IPS-20b (cell line): ENCODE measurements at regions not wholly inside any gene's neighbourhood (a gene's known extent, or its start where the extent isn't known, plus 50 kb on each side); places are given as distances from the start of the nearest gene placed in this dataset.

ENCODE experiments used
- H3K27ac ChIP-seq: one replicate; pipeline ENCODE4 v1.5.1; 2013; ENCODE audit warnings: low read length
- H3K27me3 ChIP-seq: 2 replicates; pipeline ENCODE4 v1.6.1; 2013; ENCODE audit warnings: mild to moderate bottlenecking, low read length, inconsistent platforms; ENCODE audit not compliant: insufficient read depth
- H3K36me3 ChIP-seq: 2 replicates; pipeline ENCODE4 v1.6.1; 2013; ENCODE audit warnings: low read depth, mild to moderate bottlenecking, inconsistent platforms, low read length, moderate library complexity; ENCODE audit not compliant: insufficient read depth
- H3K4me1 ChIP-seq: 2 replicates; pipeline ENCODE4 v1.6.1; 2013; ENCODE audit warnings: mild to moderate bottlenecking, control low read depth, inconsistent platforms, low read length, moderate library complexity; ENCODE audit not compliant: insufficient read depth
- H3K4me3 ChIP-seq: 2 replicates; pipeline ENCODE4 v1.5.1; 2013; ENCODE audit warnings: mild to moderate bottlenecking, low read length, inconsistent platforms
- H3K9ac ChIP-seq: 2 replicates; pipeline ENCODE4 v1.6.1; 2013; ENCODE audit warnings: low read depth, mild to moderate bottlenecking, inconsistent platforms, low read length, moderate library complexity
- H3K9me3 ChIP-seq: 2 replicates; pipeline ENCODE4 v1.6.1; 2013; ENCODE audit warnings: mild to moderate bottlenecking, low read depth, low read length, inconsistent platforms; ENCODE audit not compliant: insufficient read depth

DNA sequence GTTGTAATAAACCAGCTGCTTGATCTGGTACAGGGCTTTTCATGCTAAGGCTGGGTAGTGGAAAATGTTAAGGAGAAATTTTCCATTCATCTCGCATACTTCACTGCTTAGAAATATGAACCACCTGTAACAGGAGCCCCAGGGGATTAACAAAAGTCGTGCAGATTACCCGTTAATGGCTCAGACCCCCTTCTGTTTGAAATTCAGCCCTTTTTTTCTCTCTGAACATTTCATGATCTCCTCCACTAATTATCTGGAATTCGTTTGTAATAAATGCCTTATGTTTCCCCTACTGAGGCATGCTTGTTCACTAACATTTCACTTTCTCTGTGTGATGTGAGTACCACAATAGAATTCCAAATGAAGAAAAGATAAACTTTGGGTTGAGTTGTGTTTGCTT is 336.4 kb upstream of the HSF2 start:
- peaks cover 11% of the 10 kb centered on the region; the same call in 1 of the 2 replicates for H3K4me1 ChIP-seq
- no peaks in the 10 kb centered on the region for H3K27me3 ChIP-seq
- H3K27ac ChIP-seq = no peak overlapping the region
- H3K4me3 ChIP-seq = peak overlapping the region; percentile 40; the same call in 1 of the 2 replicates
- H3K9me3 ChIP-seq = no peaks in the 10 kb centered on the region
- no peak overlapping the region for H3K9ac ChIP-seq
- H3K36me3 ChIP-seq = no peaks in the 10 kb centered on the region

DNA sequence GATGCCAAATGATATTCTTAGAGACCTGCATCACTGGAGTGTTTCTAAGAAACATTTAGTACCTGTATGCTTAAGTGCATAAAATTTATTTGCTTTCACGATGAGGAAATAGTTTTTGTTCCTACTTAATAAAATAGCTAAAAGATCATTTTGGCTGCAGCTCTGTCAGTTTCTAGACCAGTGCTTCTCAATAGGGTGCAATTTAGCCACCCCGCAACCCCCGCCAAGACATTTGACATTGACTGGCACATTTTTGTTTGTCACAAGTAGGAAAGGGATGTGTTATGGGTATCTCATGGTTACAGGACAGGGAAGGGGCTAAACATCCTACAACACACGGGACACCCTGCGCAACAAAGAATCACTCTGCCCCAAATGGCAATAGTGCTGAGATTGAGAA is 335.7 kb upstream of the HSF2 start:
- Histone ChIP-seq H3K27me3 (no peaks in the 10 kb centered on the region), H3K27ac (no peak overlapping the region), H3K4me3 (no peak overlapping the region), H3K9me3 (no peaks in the 10 kb centered on the region), H3K9ac (no peak overlapping the region), H3K36me3 (no peaks in the 10 kb centered on the region), H3K4me1 (peaks cover 11% of the 10 kb centered on the region; the same call in 1 of the 2 replicates)

DNA sequence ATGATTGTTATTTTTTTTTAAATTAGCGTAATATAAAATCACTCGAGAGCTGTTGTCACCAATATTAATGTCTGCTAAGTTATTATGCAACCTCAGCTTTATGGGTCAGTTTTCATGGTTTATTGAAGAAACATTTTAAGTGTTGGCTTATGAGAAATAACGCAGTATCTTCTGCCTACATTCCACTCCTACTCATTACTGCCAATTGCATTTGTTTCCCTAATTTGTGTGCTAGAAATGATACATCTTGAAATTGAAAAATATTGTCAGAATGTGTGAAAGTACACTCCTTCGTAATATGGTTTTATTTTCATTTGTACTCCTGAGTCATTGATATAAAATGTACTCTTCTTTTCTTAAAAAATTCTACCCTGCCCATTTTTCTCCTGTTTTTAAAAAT is 333.3 kb upstream of the HSF2 start:
- H3K9me3 ChIP-seq = no peaks in the 10 kb centered on the region
- H3K36me3 ChIP-seq = no peaks in the 10 kb centered on the region
- H3K27me3 ChIP-seq = no peaks in the 10 kb centered on the region
- peaks cover 11% of the 10 kb centered on the region; the same call in 1 of the 2 replicates for H3K4me1 ChIP-seq
- no peak overlapping the region for H3K27ac ChIP-seq
- H3K4me3 ChIP-seq = no peak overlapping the region
- H3K9ac ChIP-seq = no peak overlapping the region

DNA sequence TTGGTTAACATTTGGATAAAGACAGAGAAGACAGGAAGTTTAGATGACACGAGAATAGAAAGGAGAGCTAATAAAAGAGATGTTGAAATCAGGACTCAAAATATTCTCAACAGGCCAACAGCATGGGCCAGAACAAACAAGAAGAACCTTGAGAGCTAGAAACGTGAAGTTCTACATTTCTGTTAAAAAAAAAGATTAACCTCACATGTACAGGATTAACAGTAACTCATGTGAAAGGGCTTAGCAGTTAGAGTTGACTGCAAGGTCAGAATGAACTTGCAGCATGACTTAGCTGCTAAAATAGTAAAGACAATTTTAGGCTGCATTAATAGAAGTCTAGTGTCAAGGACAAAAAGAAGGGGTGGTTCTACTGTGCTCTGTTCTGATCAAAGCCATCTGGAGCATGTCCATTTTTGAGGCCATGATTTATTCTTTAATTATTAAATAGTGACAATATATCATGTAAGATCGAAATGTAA is 331.1 kb upstream of the HSF2 start:
- H3K36me3 ChIP-seq = no peaks in the 10 kb centered on the region
- no peak overlapping the region for H3K27ac ChIP-seq
- H3K4me3 ChIP-seq = no peak overlapping the region
- H3K4me1 ChIP-seq = peaks cover 6% of the 10 kb centered on the region; the same call in 1 of the 2 replicates
- no peaks in the 10 kb centered on the region for H3K9me3 ChIP-seq
- no peaks in the 10 kb centered on the region for H3K27me3 ChIP-seq
- H3K9ac ChIP-seq = no peak overlapping the region

DNA sequence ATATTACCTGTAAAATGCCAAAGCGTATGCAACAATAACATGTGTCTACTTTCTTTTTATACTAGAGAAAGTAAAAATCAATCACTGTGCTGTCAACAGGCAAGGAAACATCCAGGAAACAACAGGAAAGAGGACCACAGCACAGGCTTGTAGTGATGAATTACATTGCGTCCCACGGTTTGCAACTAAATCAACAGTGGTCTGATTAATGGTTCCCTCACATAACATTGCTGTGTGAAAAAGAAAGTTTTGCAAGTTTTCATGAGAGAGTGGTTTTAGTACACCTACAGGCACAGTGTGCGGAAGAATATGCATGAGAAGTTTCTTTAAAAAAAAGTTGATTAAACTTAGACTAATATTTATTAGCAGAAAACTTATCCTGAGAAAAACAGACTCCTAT is 329.5 kb upstream of the HSF2 start:
- no peaks in the 10 kb centered on the region for H3K36me3 ChIP-seq
- no peak overlapping the region for H3K4me3 ChIP-seq
- H3K27ac ChIP-seq = no peak overlapping the region
- no peaks in the 10 kb centered on the region for H3K9me3 ChIP-seq
- H3K9ac ChIP-seq = no peak overlapping the region
- no peaks in the 10 kb centered on the region for H3K4me1 ChIP-seq
- H3K27me3 ChIP-seq = no peaks in the 10 kb centered on the region

DNA sequence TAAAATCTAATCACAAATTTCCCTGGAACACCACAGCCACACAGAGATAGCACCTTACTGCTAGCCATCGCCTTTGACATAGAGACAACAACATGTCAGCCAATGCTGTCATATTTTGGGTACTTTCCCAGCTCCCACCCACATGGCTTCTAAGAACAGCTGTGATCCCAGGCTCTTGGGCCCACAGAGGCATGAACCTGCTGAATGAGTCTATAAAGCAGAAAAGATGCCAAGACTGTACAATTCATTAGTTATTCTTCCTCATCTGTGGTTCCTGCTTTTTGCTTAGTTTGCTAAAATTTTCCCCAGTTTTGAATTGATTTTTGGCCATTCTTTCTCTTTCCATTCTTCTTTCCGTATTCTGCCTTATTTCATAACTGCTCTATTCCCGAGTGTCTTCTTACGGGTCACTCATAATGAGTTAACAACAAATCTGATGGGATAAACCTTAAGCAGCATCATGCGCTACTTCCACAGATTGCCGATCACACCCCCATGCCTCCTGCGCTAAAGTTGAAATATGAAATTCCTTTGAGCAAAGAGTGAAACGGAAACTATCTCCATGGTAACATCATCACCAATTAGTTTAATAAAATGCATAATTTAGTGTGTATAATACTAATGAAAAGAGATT is 327.3 kb upstream of the HSF2 start:
- Histone ChIP-seq H3K27ac (no peak overlapping the region), H3K9ac (no peak overlapping the region), H3K9me3 (no peaks in the 10 kb centered on the region), H3K36me3 (no peaks in the 10 kb centered on the region), H3K4me3 (no peak overlapping the region), H3K4me1 (peaks cover 5% of the 10 kb centered on the region; the same call in 1 of the 2 replicates), H3K27me3 (no peaks in the 10 kb centered on the region)

DNA sequence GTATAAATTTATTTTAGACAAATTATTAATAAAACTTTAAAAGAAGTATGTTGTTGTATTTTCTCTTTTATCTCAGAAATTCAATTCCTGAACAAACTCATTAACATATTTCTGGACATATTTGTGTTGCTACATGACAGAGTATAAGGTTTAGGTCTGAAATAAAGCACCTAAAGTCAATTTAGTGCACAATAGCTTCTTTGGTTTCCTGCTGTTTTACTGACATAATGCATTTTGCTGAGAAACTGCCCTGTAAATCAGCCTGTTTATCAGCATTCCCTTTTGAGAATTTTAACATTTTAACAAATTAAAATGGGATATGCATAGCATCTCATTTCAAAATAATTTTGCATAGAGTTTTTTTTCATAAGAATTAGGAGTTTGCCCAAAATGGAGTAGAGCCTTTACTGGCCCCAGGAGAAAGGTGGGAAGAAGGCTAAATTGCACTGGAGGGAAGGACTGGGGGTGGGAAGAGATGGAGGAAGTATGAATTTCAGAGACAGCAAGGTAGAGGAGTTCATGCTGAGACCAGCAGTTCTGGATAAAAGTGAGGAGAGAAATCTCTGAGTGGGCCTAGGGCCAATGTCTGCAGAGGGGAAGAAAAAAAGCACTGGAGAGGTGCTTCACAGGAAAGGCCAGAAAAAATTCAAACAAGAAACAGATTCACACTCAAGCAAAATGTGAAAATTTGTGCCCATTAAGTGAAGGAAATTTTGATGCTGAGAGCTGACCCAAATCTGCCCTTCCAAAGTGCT is 324.2 kb upstream of the HSF2 start:
- Histone ChIP-seq H3K4me1 (peaks cover 5% of the 10 kb centered on the region; the same call in 1 of the 2 replicates), H3K27ac (no peak overlapping the region), H3K36me3 (no peaks in the 10 kb centered on the region), H3K27me3 (no peaks in the 10 kb centered on the region), H3K4me3 (no peak overlapping the region), H3K9ac (no peak overlapping the region), H3K9me3 (no peaks in the 10 kb centered on the region)

DNA sequence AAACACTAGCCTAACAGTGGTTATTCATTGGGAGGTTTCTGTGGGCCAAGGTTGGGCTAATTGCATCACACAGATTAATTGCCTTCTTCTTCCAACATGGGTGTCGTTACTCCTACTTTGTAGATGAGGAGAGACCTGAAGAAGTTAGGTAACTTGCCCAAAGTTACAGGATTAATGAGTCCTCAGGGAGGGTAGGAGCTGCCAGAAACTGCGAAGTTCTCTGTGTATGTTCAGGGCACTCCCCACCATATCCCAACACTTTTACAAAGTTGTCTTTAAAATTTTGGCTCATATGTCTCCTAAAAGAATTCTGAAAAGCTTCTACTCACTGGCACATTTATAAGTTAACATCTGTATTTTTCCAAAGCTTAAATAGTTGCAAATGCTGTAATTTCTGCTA is 323.5 kb upstream of the HSF2 start:
- Histone ChIP-seq H3K27me3 (no peaks in the 10 kb centered on the region), H3K4me3 (no peak overlapping the region), H3K9ac (no peak overlapping the region)

DNA sequence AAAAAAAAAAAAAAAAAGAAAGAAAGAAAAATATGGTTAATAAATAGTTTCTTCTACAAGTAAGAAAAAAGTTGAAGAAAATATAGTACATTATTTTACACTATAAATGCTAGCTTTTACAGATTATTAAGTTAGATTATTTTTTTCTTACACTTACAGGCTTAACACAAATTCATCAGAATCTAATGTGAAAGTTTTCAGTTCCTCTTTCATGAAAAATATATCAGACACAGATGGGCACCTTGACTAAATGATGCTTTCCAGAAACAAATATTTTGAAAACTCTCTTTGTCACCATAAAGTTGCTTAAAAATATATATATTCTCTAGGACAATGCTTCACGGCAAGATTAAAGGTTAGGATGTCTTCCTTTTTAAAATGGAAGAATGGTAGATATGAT is 321.8 kb upstream of the HSF2 start:
- Histone ChIP-seq H3K27me3 (no peaks in the 10 kb centered on the region), H3K4me3 (no peak overlapping the region), H3K4me1 (peaks cover 5% of the 10 kb centered on the region; the same call in 1 of the 2 replicates), H3K27ac (no peak overlapping the region), H3K9ac (no peak overlapping the region), H3K9me3 (no peaks in the 10 kb centered on the region), H3K36me3 (no peaks in the 10 kb centered on the region)

More for the DNA sequence above, 323.5 kb upstream of the HSF2 start:
- Histone ChIP-seq H3K27ac (no peak overlapping the region), H3K4me1 (peaks cover 5% of the 10 kb centered on the region; the same call in 1 of the 2 replicates), H3K9me3 (no peaks in the 10 kb centered on the region), H3K36me3 (no peaks in the 10 kb centered on the region)

DNA sequence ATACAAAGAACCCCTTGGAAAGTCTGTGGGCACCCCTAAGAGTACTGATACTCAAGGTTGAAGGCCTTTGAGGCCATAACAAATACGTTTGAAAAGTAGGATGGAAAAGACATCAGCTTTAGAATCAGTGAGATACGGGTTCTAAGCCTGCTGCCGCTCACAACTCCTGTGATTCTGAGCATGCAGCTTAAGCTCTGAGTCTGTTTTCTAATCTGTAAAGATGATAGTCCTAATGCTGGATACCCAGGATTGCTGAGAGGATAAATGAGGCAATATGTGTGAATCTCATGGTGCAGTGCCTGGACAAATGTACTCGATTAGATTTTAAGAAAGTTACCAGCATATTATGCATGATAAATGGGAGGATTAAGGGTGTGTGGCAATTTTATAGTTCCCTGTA is 321.0 kb upstream of the HSF2 start:
- Histone ChIP-seq H3K27ac (no peak overlapping the region), H3K27me3 (no peaks in the 10 kb centered on the region), H3K4me3 (no peak overlapping the region)

DNA sequence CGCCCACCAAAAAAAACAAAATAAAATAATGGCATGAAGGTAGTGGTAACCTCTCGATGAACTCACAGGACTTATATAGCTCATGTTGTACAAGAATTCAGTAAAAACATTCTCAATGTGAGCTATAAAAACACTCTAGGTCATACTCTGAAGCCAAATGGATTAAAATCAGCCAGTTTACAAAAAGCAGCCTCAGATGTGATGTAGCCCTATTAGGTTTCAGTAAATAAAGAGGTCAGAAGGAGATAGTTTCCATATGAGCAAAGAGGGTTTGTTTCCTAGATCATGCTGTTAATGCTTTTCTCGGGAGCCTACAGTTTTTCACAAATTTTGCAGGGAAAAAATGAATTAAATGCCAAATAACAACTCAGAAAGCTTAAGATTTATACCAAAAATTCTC is 319.5 kb upstream of the HSF2 start:
- no peak overlapping the region for H3K9ac ChIP-seq
- H3K27me3 ChIP-seq = no peaks in the 10 kb centered on the region
- H3K36me3 ChIP-seq = no peaks in the 10 kb centered on the region
- H3K4me1 ChIP-seq = peaks cover 5% of the 10 kb centered on the region; the same call in 1 of the 2 replicates
- no peak overlapping the region for H3K4me3 ChIP-seq
- H3K27ac ChIP-seq = no peak overlapping the region
- no peaks in the 10 kb centered on the region for H3K9me3 ChIP-seq

More for the DNA sequence above, 321.0 kb upstream of the HSF2 start:
- no peaks in the 10 kb centered on the region for H3K9me3 ChIP-seq
- H3K4me1 ChIP-seq = peaks cover 5% of the 10 kb centered on the region; the same call in 1 of the 2 replicates
- H3K36me3 ChIP-seq = no peaks in the 10 kb centered on the region
- no peak overlapping the region for H3K9ac ChIP-seq

DNA sequence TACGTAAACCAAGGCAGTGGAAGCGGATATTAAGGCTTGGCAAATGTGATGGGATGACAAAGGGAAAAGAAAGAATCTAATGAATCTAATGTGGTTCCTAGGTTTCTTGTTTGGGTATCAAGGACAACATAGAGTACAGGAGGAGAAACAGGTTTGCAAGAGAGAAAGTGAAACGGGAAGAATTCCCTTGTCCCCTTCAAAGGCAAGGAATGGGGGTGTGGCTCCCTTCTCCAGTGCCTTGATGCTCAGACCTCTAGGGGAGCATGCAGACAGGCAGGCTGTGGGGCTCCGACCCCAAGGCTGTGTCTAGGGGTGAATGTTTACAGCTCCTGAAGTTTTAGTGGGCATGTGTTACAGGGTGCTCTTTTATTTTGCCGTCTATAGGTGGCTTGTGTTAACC is 317.5 kb upstream of the HSF2 start:
- H3K27ac ChIP-seq = no peak overlapping the region
- H3K36me3 ChIP-seq = no peaks in the 10 kb centered on the region
- no peaks in the 10 kb centered on the region for H3K27me3 ChIP-seq
- no peaks in the 10 kb centered on the region for H3K4me1 ChIP-seq
- no peak overlapping the region for H3K9ac ChIP-seq
- no peak overlapping the region for H3K4me3 ChIP-seq
- H3K9me3 ChIP-seq = no peaks in the 10 kb centered on the region
